Cardiac septum (tissue), 1 donor: ENCODE measurements at regions not wholly inside any gene's neighbourhood (a gene's known extent, or its start where the extent isn't known, plus 50 kb on each side); places are given as distances from the start of the nearest gene placed in this dataset.

Experiments
- DNase-seq: peaks from one replicate; pipeline ENCODE4 v3.0.0-alpha.2; 2020; ENCODE audit warnings: low spot score
- intact Hi-C: fragments of 100-400 bp; cut with DNase I; formaldehyde crosslinking; loops from one replicate; pipeline ENCODE4 v1.14.0; 2022
- donor health status: DM: no; HTN: no; CAD: no.

GRCh38 chr12:30120522-30120921 is 336.8 kb upstream of the TMTC1 start:
- no peak for DNase-seq
- intact Hi-C loops = no loop called here

DNA sequence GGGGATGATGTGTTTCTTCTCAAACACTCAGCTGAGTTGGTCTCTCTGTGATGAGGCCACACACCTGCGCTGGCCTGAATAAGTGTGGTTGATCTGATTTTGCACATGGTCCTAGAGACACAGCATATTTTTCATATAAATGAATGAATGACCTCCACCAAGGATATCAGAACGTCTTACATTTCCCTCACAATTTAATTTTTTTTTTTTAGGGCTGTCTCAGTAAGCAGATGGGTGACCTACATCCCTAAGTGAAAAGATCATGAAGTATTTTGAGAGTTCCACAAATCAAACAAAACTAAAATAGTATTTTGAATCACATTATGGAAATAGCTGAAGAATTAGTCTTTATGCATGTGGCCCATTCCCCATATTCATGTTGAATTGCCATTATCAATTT is 333.7 kb upstream of the TMTC1 start:
- no peak for DNase-seq
- intact Hi-C loops = no loop called here

GRCh38 chr12:30111719-30112118 is 328.0 kb upstream of the TMTC1 start:
- DNase-seq = no peak
- intact Hi-C loops = no loop called here

- intact Hi-C loops = no loop called here
- DNase-seq = no peak
Measured at GRCh38 chr12:30110958-30111586, 327.3 kb upstream of the TMTC1 start.

- intact Hi-C loops = no loop called here
- DNase-seq = no peak
Measured at GRCh38 chr12:30110498-30110897, 326.8 kb upstream of the TMTC1 start.

- no peak for DNase-seq
- intact Hi-C loops = no loop called here
Measured at GRCh38 chr12:30108666-30109065, 324.9 kb upstream of the TMTC1 start.

GRCh38 chr12:30106204-30106965 is 322.6 kb upstream of the TMTC1 start:
- intact Hi-C loops = no loop called here
- no peak for DNase-seq

DNA sequence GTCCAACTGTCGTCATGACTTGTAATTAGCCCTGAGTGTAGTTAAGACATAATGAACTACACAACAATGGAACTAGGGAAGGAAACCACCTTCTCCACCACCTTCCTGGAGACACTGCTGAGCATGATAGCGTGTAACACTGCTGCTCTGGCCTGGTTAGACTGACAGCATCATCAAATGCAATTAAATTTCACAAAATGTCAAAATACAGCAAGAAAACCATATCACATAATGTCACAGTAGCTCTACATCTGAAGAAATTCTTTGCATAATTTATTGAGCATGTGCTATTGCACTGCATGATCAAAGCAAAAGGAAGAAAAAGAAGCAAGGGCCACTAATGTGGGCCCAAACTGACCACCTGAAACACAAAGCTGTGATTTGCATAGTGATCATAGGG is 321.8 kb upstream of the TMTC1 start:
- no peak for DNase-seq
- intact Hi-C loops = no loop called here

GRCh38 chr12:30104971-30105370 is 321.2 kb upstream of the TMTC1 start:
- no peak for DNase-seq
- intact Hi-C loops = no loop called here

DNA sequence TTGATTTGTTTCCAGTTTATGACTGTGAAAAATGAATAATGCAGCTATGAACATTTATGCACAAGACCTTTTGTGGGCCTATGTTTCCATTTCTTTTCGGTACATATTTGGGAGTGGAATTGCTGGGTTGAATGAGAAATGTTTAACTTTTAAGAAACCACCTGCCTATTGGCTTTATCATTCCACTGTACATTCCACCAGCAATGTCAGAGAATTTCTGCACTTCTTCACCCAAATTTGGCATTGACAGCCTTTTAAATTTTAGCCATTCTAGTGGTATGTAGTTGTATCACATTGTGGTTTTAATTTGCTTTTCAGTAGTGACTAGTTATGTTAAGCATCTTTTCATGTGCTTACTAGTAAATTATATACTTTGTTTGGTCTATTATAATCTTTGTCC is 317.0 kb upstream of the TMTC1 start:
- DNase-seq = no peak
- intact Hi-C loops = no loop called here

- DNase-seq = no peak
- intact Hi-C loops = no loop called here
Measured at GRCh38 chr12:30098677-30099076, 314.9 kb upstream of the TMTC1 start.

GRCh38 chr12:30095511-30095910 is 311.8 kb upstream of the TMTC1 start:
- DNase-seq = no peak
- intact Hi-C loops = no loop called here

DNA sequence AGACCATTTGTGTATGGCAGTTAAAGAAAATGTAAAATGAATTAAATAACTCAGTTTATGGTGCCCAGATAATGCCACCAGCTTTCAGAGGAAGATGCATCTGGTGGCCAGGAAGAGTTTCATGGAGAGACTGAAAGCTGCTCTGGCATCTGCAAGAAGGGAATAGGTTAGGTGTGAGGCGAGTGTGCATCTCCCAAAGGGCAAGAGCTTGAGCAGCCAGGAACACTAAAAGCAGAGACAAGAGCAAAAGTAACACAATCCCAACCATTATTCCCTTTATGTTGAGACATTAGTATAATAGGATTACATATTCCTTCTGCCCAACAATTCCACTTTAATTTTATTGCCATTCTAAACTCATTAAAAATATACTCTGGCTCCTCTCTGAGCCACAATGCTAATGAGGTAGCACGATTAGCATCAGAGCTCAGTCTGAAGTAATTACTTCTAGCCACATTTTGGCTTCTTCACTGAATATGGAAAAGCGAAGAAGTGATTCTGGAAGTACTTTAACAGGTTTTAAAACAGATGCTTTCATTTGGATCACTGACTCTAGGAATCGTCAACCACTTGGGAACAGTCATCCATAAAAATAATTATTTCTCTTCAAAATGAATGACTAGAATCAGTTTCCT is 309.4 kb upstream of the TMTC1 start:
- intact Hi-C loops = no loop called here
- DNase-seq = no peak

DNA sequence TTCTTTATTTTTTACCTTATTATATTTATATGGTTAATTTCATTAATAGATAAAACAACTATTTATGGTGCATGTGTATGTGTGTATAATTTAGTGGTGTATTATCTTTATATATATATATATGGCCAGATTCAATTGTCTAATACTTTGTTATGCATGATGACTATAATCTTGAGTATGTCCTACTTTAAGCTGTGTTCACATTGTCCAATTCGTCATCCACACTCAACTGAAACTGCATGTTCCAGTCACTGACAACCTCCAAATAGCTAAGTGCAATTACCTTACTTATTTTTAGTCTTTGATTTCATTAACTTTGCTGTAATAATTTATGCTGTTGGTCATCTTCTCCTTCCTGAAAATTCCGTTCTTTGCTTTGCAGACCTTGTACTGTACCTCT is 306.5 kb upstream of the TMTC1 start:
- intact Hi-C loops = no loop called here
- DNase-seq = no peak

DNA sequence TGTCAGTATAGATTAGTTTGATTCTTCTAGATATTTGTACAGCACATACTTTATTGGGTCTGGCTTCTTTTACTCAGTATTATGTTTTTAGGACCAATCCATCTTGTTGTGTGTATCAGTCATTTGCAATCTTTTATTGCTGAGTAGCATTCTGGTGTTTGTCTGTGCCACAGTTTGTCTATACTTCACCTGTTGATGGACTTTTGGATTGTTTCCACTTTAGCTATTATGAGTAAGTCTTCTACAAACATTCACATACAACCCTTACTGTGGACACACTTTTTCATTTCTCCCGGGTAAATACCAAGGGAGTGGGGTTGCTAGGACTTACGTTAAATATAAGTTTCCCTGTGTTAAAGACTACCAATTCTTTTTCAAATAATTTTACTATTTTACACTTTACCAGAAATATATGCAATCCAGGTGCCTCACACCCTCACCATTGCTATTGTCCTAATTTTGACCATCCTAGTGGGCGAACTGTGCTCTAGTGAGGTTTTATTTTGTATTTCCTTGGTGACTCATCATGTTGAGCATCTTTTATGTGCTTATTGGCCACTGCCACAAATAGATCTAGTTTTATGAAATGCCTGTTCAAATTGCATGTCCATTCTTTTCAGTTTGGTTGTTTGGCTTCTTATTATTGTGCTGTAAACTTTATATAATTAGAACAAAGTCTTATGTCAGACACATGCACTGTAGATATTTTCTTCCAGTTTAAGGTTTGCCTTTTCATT is 304.7 kb upstream of the TMTC1 start:
- no peak for DNase-seq
- intact Hi-C loops = no loop called here

GRCh38 chr12:30082381-30082780 is 298.6 kb upstream of the TMTC1 start:
- intact Hi-C loops = no loop called here
- no peak for DNase-seq

- DNase-seq = no peak
- intact Hi-C loops = no loop called here
Measured at GRCh38 chr12:30074916-30075315, 291.2 kb upstream of the TMTC1 start.

DNA sequence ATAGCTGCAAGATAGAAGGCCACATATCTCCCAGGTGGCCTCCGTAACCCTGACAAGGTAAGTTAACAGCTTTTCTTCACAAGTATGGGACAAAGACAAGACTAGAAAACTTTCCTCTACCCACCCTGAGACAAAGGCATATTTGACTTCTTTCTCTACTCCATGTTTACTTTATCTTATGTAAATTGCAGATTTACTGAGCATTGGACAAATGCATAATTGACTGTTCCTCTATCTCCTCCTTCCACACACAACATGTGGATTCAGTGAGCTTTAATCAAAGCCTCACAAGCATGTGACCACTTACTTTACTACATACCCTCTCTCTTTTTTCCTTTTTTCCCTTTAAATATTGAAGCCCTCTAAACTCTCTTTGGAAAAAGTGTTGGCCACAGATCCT is 289.1 kb upstream of the TMTC1 start:
- DNase-seq = no peak
- intact Hi-C loops = no loop called here

- intact Hi-C loops = no loop called here
- no peak for DNase-seq
Measured at GRCh38 chr12:30067146-30067545, 283.4 kb upstream of the TMTC1 start.

- intact Hi-C loops = no loop called here
Measured at GRCh38 chr12:30064906-30065305, 281.2 kb upstream of the TMTC1 start.

More at GRCh38 chr12:30064906-30065305, 281.2 kb upstream of the TMTC1 start:
- DNase-seq = no peak
